ENCODE measurements at regions not wholly inside any gene's neighbourhood (a gene's known extent, or its start where the extent isn't known, plus 50 kb on each side); places are given as distances from the start of the nearest gene placed in this dataset.

- in situ Hi-C loops (cut with MboI; ENCODE audit: low pct_ligation_motif_present in 1 of 4, low pct_unique_long_range_greater_than_20kb in 1 of 4, low sequenced_read_pairs in 3 of 4), result loop anchor here in 1 of 4 donors (10.0 kb wide), 1 partner anchor 80 kb away; no protein-coding TSS in a partner anchor
- no peaks in the 10 kb centered on the region for H3K9me3 ChIP-seq
- WGBS, 2 donors (ENCODE audit: low coverage in 1 of 2), result 89% methylated on average over 4 of the region's 4 CpGs; no CpG with 5 or more reads in 1 of the 2 donors
Measured at GRCh38 chrX:40184968-40185367, 87.2 kb upstream of the BCOR start.

GRCh38 chrX:40182615-40183014 is 84.9 kb upstream of the BCOR start:
- 69% methylated on average over 2 of the region's 2 CpGs; no CpG with 5 or more reads in 1 of the 2 donors for WGBS, 2 donors (ENCODE audit: low coverage in 1 of 2)
- TF ChIP-seq EP300 (IDR thresholded peaks at IDR 0.05; ENCODE audit: low read depth) (no peak), POLR2A (IDR thresholded peaks at IDR 0.05) (no peak), CTCF (IDR thresholded peaks at IDR 0.05) (no peak), POLR2AphosphoS5 (IDR thresholded peaks at IDR 0.05) (no peak)
- Histone ChIP-seq H3K27me3 (no peaks in the 10 kb centered on the region), H3K9me3 (no peaks in the 10 kb centered on the region), H3K27ac (no peak overlapping the region), H3K4me1 (no peaks in the 10 kb centered on the region), H3K36me3 (no peaks in the 10 kb centered on the region), H3K4me3 (no peak overlapping the region)
- intact Hi-C loops (cut with DNase I; ENCODE audit: low total_unique reads) (no loop called here), in situ Hi-C loops (cut with MboI; ENCODE audit: low pct_ligation_motif_present in 1 of 4, low pct_unique_long_range_greater_than_20kb in 1 of 4, low sequenced_read_pairs in 3 of 4) (loop anchor here in 1 of 4 donors (10.0 kb wide), 1 partner anchor 82 kb away; no protein-coding TSS in a partner anchor)
- DNase-seq, result no peak

More at GRCh38 chrX:40184968-40185367, 87.2 kb upstream of the BCOR start:
- no peaks in the 10 kb centered on the region for H3K36me3 ChIP-seq
- H3K4me1 ChIP-seq, result no peaks in the 10 kb centered on the region
- H3K4me3 ChIP-seq, result no peak overlapping the region
- H3K27me3 ChIP-seq, result no peaks in the 10 kb centered on the region
- no peak overlapping the region for H3K27ac ChIP-seq
- TF ChIP-seq CTCF (IDR thresholded peaks at IDR 0.05), result no peak
- no peak for TF ChIP-seq POLR2A (IDR thresholded peaks at IDR 0.05)
- no peak for TF ChIP-seq EP300 (IDR thresholded peaks at IDR 0.05; ENCODE audit: low read depth)
- TF ChIP-seq POLR2AphosphoS5 (IDR thresholded peaks at IDR 0.05), result no peak
- intact Hi-C loops (cut with DNase I; ENCODE audit: low total_unique reads), result no loop called here
- DNase-seq, result no peak

DNA sequence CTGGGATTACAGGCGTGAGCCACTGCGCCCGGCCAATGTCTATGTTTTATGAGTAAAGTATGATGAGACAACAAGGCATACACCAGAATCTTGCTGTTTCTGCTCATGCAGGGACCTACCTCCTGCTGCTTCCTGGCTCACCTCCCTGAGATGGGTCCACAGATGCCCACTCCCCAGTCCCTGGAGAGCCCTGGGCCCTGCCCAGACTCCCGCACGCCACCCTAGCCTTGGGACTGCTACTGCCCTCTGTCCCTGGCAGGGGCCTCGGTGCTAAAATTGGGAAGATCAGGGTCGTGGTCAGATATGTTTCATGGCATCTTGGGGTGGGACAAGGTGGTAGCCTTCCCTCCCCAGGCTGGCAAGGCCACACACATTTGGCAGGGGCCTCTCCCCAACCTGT is 84.3 kb upstream of the BCOR start:
- intact Hi-C loops (cut with DNase I; ENCODE audit: low total_unique reads), result no loop called here
- TF ChIP-seq POLR2A (IDR thresholded peaks at IDR 0.05), result no peak
- TF ChIP-seq CTCF (IDR thresholded peaks at IDR 0.05), result no peak
- TF ChIP-seq POLR2AphosphoS5 (IDR thresholded peaks at IDR 0.05), result no peak
- TF ChIP-seq EP300 (IDR thresholded peaks at IDR 0.05; ENCODE audit: low read depth), result no peak
- H3K4me3 ChIP-seq, result no peak overlapping the region
- H3K27ac ChIP-seq, result no peak overlapping the region
- H3K36me3 ChIP-seq, result no peaks in the 10 kb centered on the region
- in situ Hi-C loops (cut with MboI; ENCODE audit: low pct_ligation_motif_present in 1 of 4, low pct_unique_long_range_greater_than_20kb in 1 of 4, low sequenced_read_pairs in 3 of 4), result loop anchor here in 1 of 4 donors (10.0 kb wide), 1 partner anchor 83 kb away; no protein-coding TSS in a partner anchor
- peaks cover 0 to 3% (median 0%) of the 10 kb centered on the region in 4 donors for H3K4me1 ChIP-seq
- H3K27me3 ChIP-seq, result no peaks in the 10 kb centered on the region
- no peaks in the 10 kb centered on the region for H3K9me3 ChIP-seq
- DNase-seq, result no peak
- 79% methylated on average over 4 of the region's 7 CpGs; no CpG with 5 or more reads in 1 of the 2 donors for WGBS, 2 donors (ENCODE audit: low coverage in 1 of 2)

- H3K27ac ChIP-seq, result peak overlapping the region in 1 of 4 donors; percentile 17
- in situ Hi-C loops (cut with MboI; ENCODE audit: low pct_ligation_motif_present in 1 of 4, low pct_unique_long_range_greater_than_20kb in 1 of 4, low sequenced_read_pairs in 3 of 4), result no loop called here
- 80% methylated on average over 7 of the region's 7 CpGs; no CpG with 5 or more reads in 1 of the 2 donors for WGBS, 2 donors (ENCODE audit: low coverage in 1 of 2)
Measured at GRCh38 chrX:40179283-40179682, 81.5 kb upstream of the BCOR start.

More at GRCh38 chrX:40179283-40179682, 81.5 kb upstream of the BCOR start:
- Histone ChIP-seq H3K4me3 (no peak overlapping the region), H3K27me3 (no peaks in the 10 kb centered on the region), H3K36me3 (no peaks in the 10 kb centered on the region), H3K4me1 (peaks cover 0 to 9% (median 2%) of the 10 kb centered on the region in 4 donors), H3K9me3 (no peaks in the 10 kb centered on the region)
- no peak for TF ChIP-seq POLR2AphosphoS5 (IDR thresholded peaks at IDR 0.05)
- TF ChIP-seq POLR2A (IDR thresholded peaks at IDR 0.05), result no peak
- no peak for TF ChIP-seq CTCF (IDR thresholded peaks at IDR 0.05)
- DNase-seq, result no peak
- intact Hi-C loops (cut with DNase I; ENCODE audit: low total_unique reads), result no loop called here

Measured in transverse colon (tissue), 4 donors.